ENCODE measurements at regions not wholly inside any gene's neighbourhood (a gene's known extent, or its start where the extent isn't known, plus 50 kb on each side); places are given as distances from the start of the nearest gene placed in this dataset.
"Not testable (repeated sequence)": the region's sequence is repeated elsewhere in the genome, so short reads cannot be mapped to it uniquely, and the experiment has no call there.

DNA sequence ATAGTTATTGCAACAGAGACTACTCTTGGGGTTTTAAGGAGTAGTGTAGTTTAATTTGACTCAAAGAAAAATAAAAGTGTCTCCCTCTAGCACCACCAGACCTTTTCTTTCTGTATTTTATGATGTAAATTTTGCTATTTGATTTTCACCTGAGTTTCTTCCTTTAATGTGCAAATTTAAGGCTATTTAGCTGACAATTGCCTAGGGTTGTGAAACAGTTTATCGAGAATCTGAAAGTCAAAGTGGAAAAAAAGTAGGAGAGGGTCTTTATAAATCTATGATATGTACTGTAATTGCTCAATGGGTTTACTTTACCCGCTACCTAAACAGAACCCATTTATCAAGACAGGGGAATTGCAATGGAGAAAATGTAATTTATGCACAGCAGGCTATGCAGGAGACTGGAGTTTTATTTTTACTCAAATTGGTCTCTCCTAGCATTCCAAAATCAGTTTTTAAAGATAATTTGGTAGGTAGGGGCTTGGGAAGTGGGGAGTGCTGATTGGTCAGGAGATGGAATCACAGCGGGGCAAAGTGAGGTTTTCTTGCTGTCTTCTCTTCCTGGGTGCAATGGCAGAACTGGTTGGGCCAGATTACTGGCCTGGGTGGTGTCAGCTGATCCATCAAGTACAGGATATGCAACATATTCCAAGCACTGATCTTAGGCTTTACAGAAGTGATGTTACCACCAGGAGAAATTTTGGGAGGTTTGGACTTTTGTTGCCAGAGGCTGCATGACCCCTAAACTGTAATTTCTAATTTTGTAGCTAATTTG, 228.6 kb upstream of the TACR3 start:
- no peak for DNase-seq (ENCODE audit: extremely low spot score in 2 of 2)
- Histone ChIP-seq H3K36me3 (no peaks in the 10 kb centered on the region), H3K27ac (no peak overlapping the region), H3K9me3 (no peaks in the 10 kb centered on the region), H3K4me3 (no peak overlapping the region), H3K4me1 (no peaks in the 10 kb centered on the region), H3K27me3 (no peaks in the 10 kb centered on the region)
- TF ChIP-seq POLR2A (IDR thresholded peaks at IDR 0.05) (no peak), POLR2AphosphoS5 (IDR thresholded peaks at IDR 0.05; ENCODE audit: insufficient read depth in 1 of 2, low read depth in 1 of 2) (no peak)
- TF ChIP-seq, protein P1, sequence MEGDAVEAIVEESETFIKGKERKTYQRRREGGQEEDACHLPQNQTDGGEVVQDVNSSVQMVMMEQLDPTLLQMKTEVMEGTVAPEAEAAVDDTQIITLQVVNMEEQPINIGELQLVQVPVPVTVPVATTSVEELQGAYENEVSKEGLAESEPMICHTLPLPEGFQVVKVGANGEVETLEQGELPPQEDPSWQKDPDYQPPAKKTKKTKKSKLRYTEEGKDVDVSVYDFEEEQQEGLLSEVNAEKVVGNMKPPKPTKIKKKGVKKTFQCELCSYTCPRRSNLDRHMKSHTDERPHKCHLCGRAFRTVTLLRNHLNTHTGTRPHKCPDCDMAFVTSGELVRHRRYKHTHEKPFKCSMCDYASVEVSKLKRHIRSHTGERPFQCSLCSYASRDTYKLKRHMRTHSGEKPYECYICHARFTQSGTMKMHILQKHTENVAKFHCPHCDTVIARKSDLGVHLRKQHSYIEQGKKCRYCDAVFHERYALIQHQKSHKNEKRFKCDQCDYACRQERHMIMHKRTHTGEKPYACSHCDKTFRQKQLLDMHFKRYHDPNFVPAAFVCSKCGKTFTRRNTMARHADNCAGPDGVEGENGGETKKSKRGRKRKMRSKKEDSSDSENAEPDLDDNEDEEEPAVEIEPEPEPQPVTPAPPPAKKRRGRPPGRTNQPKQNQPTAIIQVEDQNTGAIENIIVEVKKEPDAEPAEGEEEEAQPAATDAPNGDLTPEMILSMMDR (IDR thresholded peaks at IDR 0.05) = no peak
- intact Hi-C loops (cut with DNase I) = no loop called here

DNA sequence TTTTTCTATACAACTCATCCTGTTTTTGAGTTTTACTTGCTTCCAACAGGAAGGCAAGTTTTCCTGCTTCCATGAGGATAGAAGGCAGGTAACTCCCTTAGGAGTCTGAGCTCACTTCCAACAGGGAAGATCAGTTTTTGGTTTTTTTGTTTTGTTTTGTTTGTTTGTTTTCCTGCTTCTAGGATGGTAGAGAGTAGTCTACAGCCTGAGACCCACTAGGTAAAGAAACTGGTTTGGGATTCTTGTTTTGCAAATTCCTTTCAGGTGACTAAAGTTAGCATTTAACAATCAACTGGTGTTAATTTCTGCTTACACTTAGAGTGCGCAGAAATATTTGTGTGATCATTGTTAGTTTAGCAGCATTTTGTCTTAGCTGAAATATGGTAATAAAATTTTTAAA, 227.8 kb upstream of the TACR3 start:
- Histone ChIP-seq H3K4me1 (no peaks in the 10 kb centered on the region), H3K9me3 (no peaks in the 10 kb centered on the region), H3K27ac (no peak overlapping the region), H3K27me3 (no peaks in the 10 kb centered on the region), H3K4me3 (no peak overlapping the region), H3K36me3 (no peaks in the 10 kb centered on the region)
- intact Hi-C loops (cut with DNase I) = no loop called here
- no peak for DNase-seq (ENCODE audit: extremely low spot score in 2 of 2)
- no peak for TF ChIP-seq POLR2AphosphoS5 (IDR thresholded peaks at IDR 0.05; ENCODE audit: insufficient read depth in 1 of 2, low read depth in 1 of 2)
- no peak for TF ChIP-seq POLR2A (IDR thresholded peaks at IDR 0.05)
- TF ChIP-seq, protein P1 (IDR thresholded peaks at IDR 0.05) = no peak

DNA sequence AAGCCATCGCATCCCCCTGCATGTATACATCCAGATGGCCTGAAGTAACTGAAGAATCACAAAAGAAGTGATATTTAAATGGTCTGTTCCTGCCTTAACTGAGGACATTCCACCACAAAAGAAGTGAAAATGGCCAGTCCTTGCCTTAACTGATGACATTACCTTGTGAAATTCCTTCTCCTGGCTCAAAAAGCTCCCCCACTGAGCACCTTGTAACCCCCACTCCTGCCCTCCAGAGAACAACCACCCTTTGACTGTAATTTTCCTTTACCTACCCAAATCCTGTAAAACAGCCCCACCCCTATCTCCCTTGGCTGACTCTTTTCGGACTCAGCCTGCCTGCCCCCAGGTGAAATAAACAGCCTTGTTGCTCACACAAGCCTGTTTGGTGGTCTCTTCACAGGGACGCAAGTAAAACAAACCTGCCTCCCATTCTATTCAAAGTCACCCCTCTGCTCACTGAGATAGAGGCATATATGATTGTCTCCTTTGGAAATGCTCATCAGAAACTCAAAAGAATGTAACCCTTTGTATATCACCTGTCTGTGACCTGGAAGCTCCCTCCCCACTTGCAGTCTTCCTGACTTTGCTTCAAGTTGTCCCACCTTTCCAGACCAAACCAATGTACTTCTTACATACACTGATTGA, 227.0 kb upstream of the TACR3 start:
- H3K4me3 ChIP-seq; H3K27ac ChIP-seq; H3K4me1 ChIP-seq; intact Hi-C loops (cut with DNase I); H3K36me3 ChIP-seq; H3K9me3 ChIP-seq; H3K27me3 ChIP-seq; DNase-seq (ENCODE audit: extremely low spot score in 2 of 2): not testable (repeated sequence)

DNA sequence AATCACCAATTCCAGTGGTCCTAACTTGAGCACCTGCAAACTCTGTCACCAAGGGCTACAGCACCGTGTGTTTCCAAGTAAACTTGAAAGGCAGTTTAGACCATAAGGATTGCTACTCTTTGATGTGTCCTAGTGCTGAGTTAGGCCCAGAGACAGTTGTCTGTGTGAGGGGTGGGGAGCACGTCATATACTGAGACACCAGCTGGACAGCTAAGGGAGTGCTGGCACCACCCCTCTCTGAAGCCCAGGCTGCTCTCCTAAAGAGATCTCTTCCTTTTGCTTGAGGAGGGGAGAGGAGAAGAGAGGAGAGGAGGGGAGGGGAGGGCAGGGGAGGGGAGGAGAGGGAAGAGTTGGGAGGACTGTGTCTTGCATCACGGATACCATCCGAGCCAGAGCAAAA, 218.7 kb upstream of the TACR3 start:
- intact Hi-C loops (cut with DNase I) = no loop called here
- H3K4me1 ChIP-seq = no peaks in the 10 kb centered on the region

DNA sequence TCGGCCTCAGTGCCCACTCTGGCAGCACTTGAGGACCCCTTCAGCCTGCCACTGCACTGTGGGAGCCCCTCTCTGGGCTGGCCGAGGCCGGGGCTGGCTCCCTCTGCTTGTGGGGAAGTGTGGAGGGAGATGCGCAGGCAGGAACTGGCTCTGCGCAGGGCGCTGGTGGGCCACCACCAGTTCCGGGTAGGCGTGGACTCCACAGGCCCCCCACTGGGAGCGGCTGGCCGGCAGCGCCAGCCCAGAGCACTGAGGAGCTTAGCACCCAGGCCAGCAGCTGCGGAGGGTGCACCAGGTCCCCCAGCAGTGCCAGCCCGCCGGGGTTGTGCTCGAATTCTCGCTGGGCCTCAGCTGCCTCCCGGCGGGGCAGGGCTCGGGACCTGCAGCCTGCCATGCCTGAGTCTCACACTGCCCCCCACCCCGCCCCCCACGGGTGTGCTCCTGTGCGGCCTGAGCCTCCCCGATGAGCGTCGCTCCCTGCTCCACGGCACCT, 216.9 kb upstream of the TACR3 start:
- intact Hi-C loops (cut with DNase I) = no loop called here
- DNase-seq (ENCODE audit: extremely low spot score in 2 of 2) = no peak
- H3K36me3 ChIP-seq = no peaks in the 10 kb centered on the region
- H3K9me3 ChIP-seq = no peaks in the 10 kb centered on the region
- H3K27me3 ChIP-seq = no peaks in the 10 kb centered on the region
- TF ChIP-seq POLR2AphosphoS5 (IDR thresholded peaks at IDR 0.05; ENCODE audit: insufficient read depth in 1 of 2, low read depth in 1 of 2) (no peak), POLR2A (IDR thresholded peaks at IDR 0.05) (no peak)
- TF ChIP-seq, protein P1 (IDR thresholded peaks at IDR 0.05) = no peak
- H3K4me3 ChIP-seq = no peak overlapping the region
- no peak overlapping the region for H3K27ac ChIP-seq
- H3K4me1 ChIP-seq = no peaks in the 10 kb centered on the region

More for the DNA sequence above, 218.7 kb upstream of the TACR3 start:
- Histone ChIP-seq H3K27me3 (no peaks in the 10 kb centered on the region), H3K36me3 (no peaks in the 10 kb centered on the region), H3K27ac (no peak overlapping the region), H3K4me3 (no peak overlapping the region), H3K9me3 (no peaks in the 10 kb centered on the region)
- DNase-seq (ENCODE audit: extremely low spot score in 2 of 2) = no peak
- TF ChIP-seq, protein P1 (IDR thresholded peaks at IDR 0.05) = no peak
- TF ChIP-seq POLR2AphosphoS5 (IDR thresholded peaks at IDR 0.05; ENCODE audit: insufficient read depth in 1 of 2, low read depth in 1 of 2) = no peak
- no peak for TF ChIP-seq POLR2A (IDR thresholded peaks at IDR 0.05)
